ENCODE measurements at regions not wholly inside any gene's neighbourhood (a gene's known extent, or its start where the extent isn't known, plus 50 kb on each side); places are given as distances from the start of the nearest gene placed in this dataset.
"Not testable (repeated sequence)": the region's sequence is repeated elsewhere in the genome, so short reads cannot be mapped to it uniquely, and the experiment has no call there.

GRCh38 chr7:73244782-73245311 is 63.8 kb downstream of the NSUN5 start:
- H3K27ac Mint-ChIP-seq (ENCODE audit: unreplicated experiment); H3K4me3 Mint-ChIP-seq; H3K27me3 Mint-ChIP-seq (ENCODE audit: low read depth); H3K36me3 Mint-ChIP-seq (ENCODE audit: low read depth); DNase-seq (ENCODE audit: low read depth, low spot score); H3K4me1 Mint-ChIP-seq; H3K9me3 Mint-ChIP-seq: not testable (repeated sequence)

- not testable (repeated sequence) for H3K27ac Mint-ChIP-seq (ENCODE audit: unreplicated experiment); H3K4me3 Mint-ChIP-seq; H3K36me3 Mint-ChIP-seq (ENCODE audit: low read depth); H3K27me3 Mint-ChIP-seq (ENCODE audit: low read depth); H3K9me3 Mint-ChIP-seq; H3K4me1 Mint-ChIP-seq
- peak; percentile 82 for DNase-seq (ENCODE audit: low read depth, low spot score)
Observed at GRCh38 chr7:73234994-73235717, 73.5 kb downstream of the NSUN5 start.

DNA sequence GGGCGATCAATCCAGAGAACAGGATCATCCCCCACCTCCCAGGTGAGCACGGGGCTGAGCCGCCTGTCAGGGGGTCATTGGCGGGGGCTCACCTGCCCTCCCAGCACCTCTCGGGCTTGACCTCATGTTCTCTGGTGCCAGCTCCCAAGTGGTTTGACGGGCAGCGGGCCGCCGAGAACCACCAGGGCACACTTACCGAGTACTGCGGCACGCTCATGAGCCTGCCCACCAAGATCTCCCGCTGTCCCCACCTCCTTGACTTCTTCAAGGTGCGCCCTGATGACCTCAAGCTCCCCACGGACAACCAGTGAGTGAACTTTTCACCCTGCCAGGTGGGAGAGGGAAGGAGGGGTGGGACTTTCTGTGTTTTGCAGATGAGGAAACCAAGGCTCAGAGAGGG is 82.9 kb downstream of the NSUN5 start:
- H3K36me3 Mint-ChIP-seq (ENCODE audit: low read depth); H3K4me3 Mint-ChIP-seq; H3K4me1 Mint-ChIP-seq; H3K27me3 Mint-ChIP-seq (ENCODE audit: low read depth); H3K27ac Mint-ChIP-seq (ENCODE audit: unreplicated experiment); DNase-seq (ENCODE audit: low read depth, low spot score); H3K9me3 Mint-ChIP-seq: not testable (repeated sequence)

- not testable (repeated sequence) for H3K9me3 Mint-ChIP-seq; H3K4me1 Mint-ChIP-seq; H3K36me3 Mint-ChIP-seq (ENCODE audit: low read depth); H3K27me3 Mint-ChIP-seq (ENCODE audit: low read depth); H3K4me3 Mint-ChIP-seq; DNase-seq (ENCODE audit: low read depth, low spot score); H3K27ac Mint-ChIP-seq (ENCODE audit: unreplicated experiment)
Observed at GRCh38 chr7:73221724-73222123, 86.9 kb downstream of the NSUN5 start.

- H3K36me3 Mint-ChIP-seq (ENCODE audit: low read depth); H3K4me3 Mint-ChIP-seq; H3K4me1 Mint-ChIP-seq; H3K9me3 Mint-ChIP-seq; DNase-seq (ENCODE audit: low read depth, low spot score); H3K27me3 Mint-ChIP-seq (ENCODE audit: low read depth); H3K27ac Mint-ChIP-seq (ENCODE audit: unreplicated experiment): not testable (repeated sequence)
Observed at GRCh38 chr7:73220766-73221370, 87.8 kb downstream of the NSUN5 start.

GRCh38 chr7:73220357-73220756 is 88.3 kb downstream of the NSUN5 start:
- H3K4me3 Mint-ChIP-seq; H3K4me1 Mint-ChIP-seq; H3K27me3 Mint-ChIP-seq (ENCODE audit: low read depth); H3K36me3 Mint-ChIP-seq (ENCODE audit: low read depth); H3K9me3 Mint-ChIP-seq; DNase-seq (ENCODE audit: low read depth, low spot score); H3K27ac Mint-ChIP-seq (ENCODE audit: unreplicated experiment): not testable (repeated sequence)

DNA sequence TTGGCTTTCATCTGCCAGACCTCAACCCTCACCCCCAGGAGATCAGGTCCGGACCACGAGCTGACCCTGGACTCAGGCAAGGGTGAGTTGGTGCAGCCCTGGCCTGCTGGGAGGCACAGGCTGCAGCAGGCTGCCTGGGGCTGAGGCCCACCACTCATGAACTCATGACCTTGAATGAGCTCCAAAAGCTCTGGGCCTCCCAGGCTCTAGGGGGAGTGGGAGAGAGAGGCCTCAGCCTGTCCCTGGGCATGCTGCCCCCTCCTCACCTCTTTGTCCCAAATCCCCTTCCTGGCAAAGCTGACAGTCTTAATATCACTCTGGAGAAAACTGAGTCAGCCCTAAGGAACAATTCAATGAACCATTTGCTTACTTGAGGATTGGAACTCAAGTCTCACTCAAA is 89.8 kb downstream of the NSUN5 start:
- not testable (repeated sequence) for DNase-seq (ENCODE audit: low read depth, low spot score); H3K27me3 Mint-ChIP-seq (ENCODE audit: low read depth); H3K27ac Mint-ChIP-seq (ENCODE audit: unreplicated experiment); H3K36me3 Mint-ChIP-seq (ENCODE audit: low read depth); H3K4me1 Mint-ChIP-seq; H3K9me3 Mint-ChIP-seq; H3K4me3 Mint-ChIP-seq

DNA sequence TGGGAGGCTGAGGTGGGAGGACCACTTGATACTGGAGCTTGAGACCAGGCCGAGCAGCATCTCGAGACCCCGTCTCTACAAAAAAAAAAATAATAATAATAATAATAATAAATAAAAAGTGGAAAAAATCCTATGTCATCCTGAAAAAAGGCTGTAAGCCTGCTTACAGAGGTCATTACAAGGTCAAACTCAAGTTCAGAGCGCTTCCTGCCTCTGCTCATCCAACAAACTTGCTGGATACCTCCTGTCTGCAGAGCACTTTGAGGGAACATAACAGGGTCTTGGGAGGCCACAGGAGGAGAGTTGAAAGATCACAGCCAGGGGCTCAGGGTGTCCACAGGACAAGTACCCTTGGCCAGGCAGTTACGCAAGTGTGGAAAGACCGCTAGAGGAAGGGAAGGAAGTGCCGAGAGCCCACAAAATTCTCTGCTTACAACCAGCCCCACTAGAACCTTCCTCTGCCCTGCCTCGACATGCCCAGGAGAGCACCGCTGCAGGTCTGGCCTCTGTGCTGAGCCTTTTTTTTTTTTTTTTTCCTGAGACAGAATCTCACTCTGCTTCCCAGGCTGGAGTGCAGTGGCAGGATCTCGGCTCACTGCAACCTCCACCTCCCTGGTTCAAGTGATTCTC is 92.5 kb downstream of the NSUN5 start:
- H3K4me3 Mint-ChIP-seq; H3K27me3 Mint-ChIP-seq (ENCODE audit: low read depth); DNase-seq (ENCODE audit: low read depth, low spot score); H3K27ac Mint-ChIP-seq (ENCODE audit: unreplicated experiment); H3K4me1 Mint-ChIP-seq; H3K9me3 Mint-ChIP-seq; H3K36me3 Mint-ChIP-seq (ENCODE audit: low read depth): not testable (repeated sequence)

DNA sequence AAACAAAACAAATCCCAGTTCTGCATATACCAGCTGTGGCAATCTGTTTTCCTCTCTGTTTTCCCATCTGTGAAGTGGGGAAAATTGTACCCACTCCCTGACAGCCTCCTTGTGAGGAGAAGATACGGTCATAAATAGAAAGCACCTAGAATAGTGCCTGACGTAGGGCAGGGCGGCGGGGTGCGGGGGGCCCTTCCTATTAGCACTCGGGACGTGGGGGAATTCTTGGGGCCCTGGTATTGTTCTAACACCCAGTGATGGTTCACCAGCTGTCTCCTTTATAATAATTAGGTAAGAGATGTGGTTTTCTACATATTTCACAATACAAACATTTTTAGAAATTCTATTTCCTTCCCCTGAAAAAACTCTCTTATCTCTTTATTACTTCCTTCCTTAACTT is 93.4 kb downstream of the NSUN5 start:
- H3K36me3 Mint-ChIP-seq (ENCODE audit: low read depth); H3K9me3 Mint-ChIP-seq; H3K27me3 Mint-ChIP-seq (ENCODE audit: low read depth); DNase-seq (ENCODE audit: low read depth, low spot score); H3K4me1 Mint-ChIP-seq; H3K27ac Mint-ChIP-seq (ENCODE audit: unreplicated experiment); H3K4me3 Mint-ChIP-seq: not testable (repeated sequence)

DNA sequence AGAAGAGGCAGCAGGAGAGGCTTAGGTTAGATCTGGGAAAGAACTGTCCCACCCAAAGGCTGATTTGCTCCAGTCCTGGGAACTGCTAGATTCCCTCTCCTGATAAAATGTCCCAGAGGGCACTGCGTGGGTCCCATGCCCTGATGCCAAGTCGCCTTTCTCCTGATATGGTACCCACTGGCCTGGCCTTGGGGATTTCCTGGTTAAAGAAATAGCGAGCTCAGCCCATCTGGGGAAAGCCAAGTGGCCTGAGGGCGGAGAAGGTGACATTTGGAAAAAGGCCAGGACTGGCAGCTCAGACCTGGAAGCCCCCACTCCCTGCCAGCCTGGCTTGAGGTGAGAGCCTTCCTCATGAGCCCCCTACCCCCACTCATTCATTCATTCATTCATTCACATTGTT is 94.2 kb downstream of the NSUN5 start:
- DNase-seq (ENCODE audit: low read depth, low spot score); H3K27me3 Mint-ChIP-seq (ENCODE audit: low read depth); H3K27ac Mint-ChIP-seq (ENCODE audit: unreplicated experiment); H3K9me3 Mint-ChIP-seq; H3K36me3 Mint-ChIP-seq (ENCODE audit: low read depth); H3K4me3 Mint-ChIP-seq; H3K4me1 Mint-ChIP-seq: not testable (repeated sequence)

- not testable (repeated sequence) for H3K27me3 Mint-ChIP-seq (ENCODE audit: low read depth); DNase-seq (ENCODE audit: low read depth, low spot score); H3K36me3 Mint-ChIP-seq (ENCODE audit: low read depth); H3K27ac Mint-ChIP-seq (ENCODE audit: unreplicated experiment); H3K9me3 Mint-ChIP-seq; H3K4me1 Mint-ChIP-seq; H3K4me3 Mint-ChIP-seq
Observed at GRCh38 chr7:73213076-73213475, 95.5 kb downstream of the NSUN5 start.

GRCh38 chr7:73205594-73205993 is 103.0 kb downstream of the NSUN5 start:
- H3K9me3 Mint-ChIP-seq; H3K36me3 Mint-ChIP-seq (ENCODE audit: low read depth): not testable (repeated sequence)

GRCh38 chr7:73204898-73205297 is 103.7 kb downstream of the NSUN5 start:
- not testable (repeated sequence) for H3K9me3 Mint-ChIP-seq; H3K36me3 Mint-ChIP-seq (ENCODE audit: low read depth); H3K4me3 Mint-ChIP-seq; H3K27me3 Mint-ChIP-seq (ENCODE audit: low read depth); H3K27ac Mint-ChIP-seq (ENCODE audit: unreplicated experiment); H3K4me1 Mint-ChIP-seq; DNase-seq (ENCODE audit: low read depth, low spot score)

More at GRCh38 chr7:73205594-73205993, 103.0 kb downstream of the NSUN5 start:
- H3K27ac Mint-ChIP-seq (ENCODE audit: unreplicated experiment); H3K27me3 Mint-ChIP-seq (ENCODE audit: low read depth); H3K4me3 Mint-ChIP-seq; DNase-seq (ENCODE audit: low read depth, low spot score); H3K4me1 Mint-ChIP-seq: not testable (repeated sequence)

- not testable (repeated sequence) for H3K36me3 Mint-ChIP-seq (ENCODE audit: low read depth); H3K4me3 Mint-ChIP-seq; H3K27me3 Mint-ChIP-seq (ENCODE audit: low read depth); H3K27ac Mint-ChIP-seq (ENCODE audit: unreplicated experiment); DNase-seq (ENCODE audit: low read depth, low spot score); H3K9me3 Mint-ChIP-seq; H3K4me1 Mint-ChIP-seq
Observed at GRCh38 chr7:73203312-73203711, 105.3 kb downstream of the NSUN5 start.

Data from neural crest cell (in vitro differentiated cells).